ENCODE measurements at regions not wholly inside any gene's neighbourhood (a gene's known extent, or its start where the extent isn't known, plus 50 kb on each side); places are given as distances from the start of the nearest gene placed in this dataset.

- Histone ChIP-seq H3K27ac (no peak overlapping the region), H3K27me3 (no peaks in the 10 kb centered on the region), H3K4me3 (no peak overlapping the region), H3K9me3 (replicated peaks in 1 of 3) (no peaks in the 10 kb centered on the region), H3K36me3 (replicated peaks in 1 of 2) (no peaks in the 10 kb centered on the region), H3K4me1 (replicated peaks in 1 of 2) (no peaks in the 10 kb centered on the region)
- WGBS, 4 donors, result 64 to 88% (median 70%) methylated on average over 1 of the region's 1 CpG
- DNase-seq, result no peak
- TF ChIP-seq POLR2A (IDR thresholded peaks at IDR 0.05) (no peak), CTCF (IDR thresholded peaks at IDR 0.05) (no peak)
- intact Hi-C loops (cut with DNase I), result no loop called here
Observed at GRCh38 chr1:238648296-238648695, 738.1 kb upstream of the CHRM3 start.

DNA sequence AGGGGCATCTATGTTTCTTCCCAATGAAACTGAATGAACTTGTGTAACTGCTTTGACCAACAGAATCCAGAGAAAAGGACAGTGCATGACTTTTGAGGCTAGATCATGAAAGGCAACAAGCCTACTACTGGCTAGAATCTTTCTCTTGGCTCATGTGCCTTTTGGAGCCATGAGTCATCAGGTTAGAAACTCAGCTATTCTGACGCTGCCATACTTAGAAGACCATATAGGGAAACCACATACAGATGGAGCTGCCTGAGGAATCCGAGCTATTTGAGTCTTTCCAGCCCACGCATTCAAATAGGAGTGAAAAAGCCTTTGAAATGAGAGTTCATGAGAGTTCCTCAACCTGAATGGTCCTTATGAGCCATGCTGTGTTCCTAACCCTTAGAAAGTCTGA, 738.5 kb upstream of the CHRM3 start:
- 52 to 63% (median 56%) methylated on average over 3 of the region's 3 CpGs for WGBS, 4 donors
- Histone ChIP-seq H3K9me3 (replicated peaks in 1 of 3) (no peaks in the 10 kb centered on the region), H3K27me3 (no peaks in the 10 kb centered on the region), H3K4me1 (replicated peaks in 1 of 2) (no peaks in the 10 kb centered on the region), H3K36me3 (replicated peaks in 1 of 2) (no peaks in the 10 kb centered on the region), H3K4me3 (no peak overlapping the region), H3K27ac (no peak overlapping the region)
- DNase-seq, result no peak
- intact Hi-C loops (cut with DNase I), result no loop called here
- no peak for TF ChIP-seq POLR2A (IDR thresholded peaks at IDR 0.05)
- TF ChIP-seq CTCF (IDR thresholded peaks at IDR 0.05), result no peak

GRCh38 chr1:238642231-238642630, 744.1 kb upstream of the CHRM3 start:
- Histone ChIP-seq H3K9me3 (replicated peaks in 1 of 3) (no peaks in the 10 kb centered on the region), H3K27ac (no peak overlapping the region), H3K36me3 (replicated peaks in 1 of 2) (no peaks in the 10 kb centered on the region), H3K4me3 (no peak overlapping the region), H3K4me1 (replicated peaks in 1 of 2) (no peaks in the 10 kb centered on the region), H3K27me3 (no peaks in the 10 kb centered on the region)
- TF ChIP-seq POLR2A (IDR thresholded peaks at IDR 0.05) (no peak), CTCF (IDR thresholded peaks at IDR 0.05) (no peak)
- intact Hi-C loops (cut with DNase I), result no loop called here
- WGBS, 4 donors, result 68 to 73% (median 71%) methylated on average over 4 of the region's 4 CpGs
- DNase-seq, result no peak

DNA sequence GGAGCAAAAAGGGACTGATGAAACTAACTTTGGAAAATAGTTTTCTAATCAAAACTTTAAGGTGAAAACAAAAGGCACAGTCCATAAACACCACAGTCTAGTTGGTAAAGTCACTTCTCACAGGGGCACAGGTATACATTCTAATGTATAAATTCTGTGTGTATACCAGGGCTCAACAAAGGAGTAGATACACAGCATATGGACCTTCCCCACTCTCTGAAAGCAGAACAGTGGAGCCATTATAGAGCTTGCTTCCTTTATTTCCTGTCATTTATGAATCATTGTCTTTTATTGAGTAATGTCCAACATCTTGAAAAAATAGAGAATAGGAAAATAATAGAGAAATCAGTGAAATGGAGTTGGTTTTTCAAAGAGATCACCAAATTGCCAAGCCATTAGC, 746.5 kb upstream of the CHRM3 start:
- H3K9me3 ChIP-seq (replicated peaks in 1 of 3), result no peaks in the 10 kb centered on the region
- intact Hi-C loops (cut with DNase I), result no loop called here

More for the DNA sequence above, 746.5 kb upstream of the CHRM3 start:
- no peak overlapping the region for H3K27ac ChIP-seq
- TF ChIP-seq POLR2A (IDR thresholded peaks at IDR 0.05) (no peak), CTCF (IDR thresholded peaks at IDR 0.05) (no peak)
- no peak for DNase-seq
- no peaks in the 10 kb centered on the region for H3K27me3 ChIP-seq
- H3K36me3 ChIP-seq (replicated peaks in 1 of 2), result no peaks in the 10 kb centered on the region
- H3K4me1 ChIP-seq (replicated peaks in 1 of 2), result no peaks in the 10 kb centered on the region
- no peak overlapping the region for H3K4me3 ChIP-seq

Data from adrenal gland (tissue), 9 donors.